A549 (cell line): ENCODE measurements at regions not wholly inside any gene's neighbourhood (a gene's known extent, or its start where the extent isn't known, plus 50 kb on each side); places are given as distances from the start of the nearest gene placed in this dataset.

ENCODE experiments used
- CTCF ChIP-seq: fragments of >200 bp; sonication (Bioruptor Twin); formaldehyde crosslinking; IDR thresholded peaks from 3 replicates; pipeline ENCODE4 v1.5.1; 2016
- EHMT2 ChIP-seq: fragments of 200-600 bp; sonication (generic); IDR thresholded peaks from 2 replicates; pipeline ENCODE4 v1.6.1; 2016; ENCODE audit warnings: antibody characterized with exemption, low read depth, mild to moderate bottlenecking, moderate library complexity
- EP300 ChIP-seq, 2 experiments: fragments of >200 bp; sonication (Bioruptor Twin); formaldehyde crosslinking; IDR thresholded peaks; 2 replicates in 1 of 2; 3 replicates in 1 of 2; pipeline ENCODE4 v1.6.1; 2016 to 2017
- MAFK ChIP-seq: fragments of 450-650 bp; IDR thresholded peaks from 2 replicates; pipeline ENCODE4 v1.6.1; 2014; ENCODE audit not compliant: partially characterized antibody
- NFE2L2 ChIP-seq: fragments of 150-350 bp; conservative IDR thresholded peaks from 2 replicates; pipeline ENCODE4 v1.6.1; 2014; ENCODE audit warnings: low read length
- REST ChIP-seq: fragments of 200-600 bp; sonication (generic); IDR thresholded peaks from 2 replicates; pipeline ENCODE4 v1.6.1; 2016; ENCODE audit warnings: antibody characterized with exemption, mild to moderate bottlenecking, moderate library complexity

GRCh38 chr6:119649531-119649930, 300.0 kb upstream of the MAN1A1 start:
- TF ChIP-seq MAFK (no peak), CTCF (no peak), REST (no peak), NFE2L2 (no peak), EP300 (IDR thresholded peaks at IDR 0.05) (no peak), EHMT2 (no peak)
